ENCODE measurements at regions not wholly inside any gene's neighbourhood (a gene's known extent, or its start where the extent isn't known, plus 50 kb on each side); places are given as distances from the start of the nearest gene placed in this dataset.

DNA sequence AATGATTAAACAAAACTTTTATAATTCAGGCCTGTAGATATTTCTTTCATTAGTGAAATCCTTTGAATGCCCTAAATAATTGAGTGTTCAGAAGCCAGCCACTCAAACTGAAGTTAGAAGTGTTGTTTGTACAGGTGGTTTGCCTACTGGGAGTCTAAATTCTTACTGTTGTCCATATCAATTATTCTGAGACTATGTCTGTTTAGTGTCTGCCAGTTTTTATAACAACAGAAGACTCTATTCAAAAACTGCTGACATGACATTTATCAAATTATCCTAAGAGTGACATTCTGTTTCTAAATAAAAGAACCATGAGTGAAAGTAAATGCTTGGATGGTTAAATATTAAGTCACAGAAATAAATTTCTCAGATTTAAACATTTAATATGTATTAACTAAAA is 375.1 kb downstream of the FAT4 start:
- no peak for TF ChIP-seq POLR2A (IDR thresholded peaks at IDR 0.05)
- TF ChIP-seq, protein P1, sequence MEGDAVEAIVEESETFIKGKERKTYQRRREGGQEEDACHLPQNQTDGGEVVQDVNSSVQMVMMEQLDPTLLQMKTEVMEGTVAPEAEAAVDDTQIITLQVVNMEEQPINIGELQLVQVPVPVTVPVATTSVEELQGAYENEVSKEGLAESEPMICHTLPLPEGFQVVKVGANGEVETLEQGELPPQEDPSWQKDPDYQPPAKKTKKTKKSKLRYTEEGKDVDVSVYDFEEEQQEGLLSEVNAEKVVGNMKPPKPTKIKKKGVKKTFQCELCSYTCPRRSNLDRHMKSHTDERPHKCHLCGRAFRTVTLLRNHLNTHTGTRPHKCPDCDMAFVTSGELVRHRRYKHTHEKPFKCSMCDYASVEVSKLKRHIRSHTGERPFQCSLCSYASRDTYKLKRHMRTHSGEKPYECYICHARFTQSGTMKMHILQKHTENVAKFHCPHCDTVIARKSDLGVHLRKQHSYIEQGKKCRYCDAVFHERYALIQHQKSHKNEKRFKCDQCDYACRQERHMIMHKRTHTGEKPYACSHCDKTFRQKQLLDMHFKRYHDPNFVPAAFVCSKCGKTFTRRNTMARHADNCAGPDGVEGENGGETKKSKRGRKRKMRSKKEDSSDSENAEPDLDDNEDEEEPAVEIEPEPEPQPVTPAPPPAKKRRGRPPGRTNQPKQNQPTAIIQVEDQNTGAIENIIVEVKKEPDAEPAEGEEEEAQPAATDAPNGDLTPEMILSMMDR (IDR thresholded peaks at IDR 0.05): no peak

Data from lower leg skin (tissue), 3 donors.